Endodermal cell (in vitro differentiated cells): ENCODE measurements at regions not wholly inside any gene's neighbourhood (a gene's known extent, or its start where the extent isn't known, plus 50 kb on each side); places are given as distances from the start of the nearest gene placed in this dataset.
A peak's percentile ranks its signal among the peaks of the same experiment; 100 is the strongest.

ENCODE experiments used
- DNase-seq: peaks from one replicate; pipeline ENCODE4 v3.0.0-alpha.2; 2017
- H3K27ac ChIP-seq: 2 replicates; pipeline ENCODE4 v1.5.1; 2013; ENCODE audit warnings: mild to moderate bottlenecking, low read depth, low read length, moderate library complexity
- H3K27me3 ChIP-seq: 2 replicates; pipeline ENCODE4 v1.6.1; 2013; ENCODE audit warnings: mild to moderate bottlenecking, low read length, moderate library complexity; ENCODE audit not compliant: insufficient read depth, control insufficient read depth, poor library complexity, severe bottlenecking
- H3K36me3 ChIP-seq: 2 replicates; pipeline ENCODE4 v1.7.0; 2013; ENCODE audit warnings: mild to moderate bottlenecking, low read length, moderate library complexity; ENCODE audit not compliant: control insufficient read depth, insufficient read depth
- H3K4me1 ChIP-seq: one replicate; pipeline ENCODE4 v1.7.0; 2013; ENCODE audit warnings: low read length; ENCODE audit not compliant: control insufficient read depth, insufficient read depth
- H3K4me3 ChIP-seq: 2 replicates; pipeline ENCODE4 v1.5.1; 2013; ENCODE audit warnings: mild to moderate bottlenecking, low read length, moderate library complexity
- H3K9ac ChIP-seq: 2 replicates; pipeline ENCODE4 v1.6.1; 2013; ENCODE audit warnings: mild to moderate bottlenecking, low read length, moderate library complexity; ENCODE audit not compliant: poor library complexity, severe bottlenecking; ENCODE audit errors: extremely low read depth
- H3K9me3 ChIP-seq: 2 replicates; pipeline ENCODE4 v1.6.1; 2013; ENCODE audit warnings: mild to moderate bottlenecking, low read length, moderate library complexity; ENCODE audit not compliant: control insufficient read depth
- H3K27ac Mint-ChIP-seq: 2 replicates; pipeline ENCODE4 v1.8.0; 2020; ENCODE audit warnings: mixed read lengths
- H3K27me3 Mint-ChIP-seq: 2 replicates; pipeline ENCODE4 v1.8.0; 2021; ENCODE audit warnings: mild to moderate bottlenecking, mixed read lengths; ENCODE audit not compliant: insufficient read depth
- H3K36me3 Mint-ChIP-seq: 2 replicates; pipeline ENCODE4 v1.8.0; 2020; ENCODE audit warnings: low read depth, mixed read lengths
- H3K4me1 Mint-ChIP-seq: 2 replicates; pipeline ENCODE4 v1.8.0; 2020; ENCODE audit warnings: mixed read lengths
- H3K4me3 Mint-ChIP-seq: 2 replicates; pipeline ENCODE4 v1.8.0; 2020; ENCODE audit warnings: mild to moderate bottlenecking, moderate library complexity, mixed read lengths
- H3K9me3 Mint-ChIP-seq: 2 replicates; pipeline ENCODE4 v1.8.0; 2020; ENCODE audit warnings: mild to moderate bottlenecking, mixed read lengths
- CTCF ChIP-seq: fragments of 200-600 bp; sonication (generic); conservative IDR thresholded peaks from 2 replicates; pipeline ENCODE4 v1.5.0; 2021; ENCODE audit warnings: antibody characterized with exemption, mild to moderate bottlenecking
- WGBS, 2 experiments: methylation state at CpG; one replicate each; pipeline versions ENCODE4 v1.1.5 to v1.1.7; 2013; ENCODE audit warnings: missing lambda C conversion rate in 2 of 2, mixed read lengths in 1 of 2; ENCODE audit not compliant: insufficient coverage in 1 of 2, insufficient read length in 1 of 2; 5-methylcytosine and 5-hydroxymethylcytosine counted together

GRCh38 chr22:22702237-22703202, 58.1 kb downstream of the GGTLC2 start:
- no peaks in the 10 kb centered on the region for H3K9me3 Mint-ChIP-seq
- Histone ChIP-seq H3K27me3 (peaks cover 21% of the 10 kb centered on the region), H3K36me3 (no peaks in the 10 kb centered on the region), H3K4me3 (no peak overlapping the region), H3K9ac (no peak overlapping the region), H3K27ac (no peak overlapping the region), H3K9me3 (no peaks in the 10 kb centered on the region), H3K4me1 (no peaks in the 10 kb centered on the region)
- no peak overlapping the region for H3K4me3 Mint-ChIP-seq
- H3K4me1 Mint-ChIP-seq: no peaks in the 10 kb centered on the region
- peak; percentile 79 for DNase-seq
- peak; percentile 78 for TF ChIP-seq CTCF
- H3K27ac Mint-ChIP-seq: no peak overlapping the region
- 68 to 69% methylated on average over 8 to 9 of the region's 9 CpGs for WGBS, 2 experiments
- no peaks in the 10 kb centered on the region for H3K36me3 Mint-ChIP-seq
- peaks cover 79% of the 10 kb centered on the region for H3K27me3 Mint-ChIP-seq

GRCh38 chr22:22703203-22703570, 58.8 kb downstream of the GGTLC2 start:
- no peaks in the 10 kb centered on the region for H3K4me1 ChIP-seq
- no peak overlapping the region for H3K4me3 ChIP-seq
- H3K4me3 Mint-ChIP-seq: no peak overlapping the region
- H3K4me1 Mint-ChIP-seq: no peaks in the 10 kb centered on the region
- peaks cover 83% of the 10 kb centered on the region for H3K27me3 Mint-ChIP-seq
- DNase-seq: no peak
- 88 to 100% methylated on average over 1 to 4 of the region's 4 CpGs for WGBS, 2 experiments
- no peak overlapping the region for H3K9ac ChIP-seq
- H3K27me3 ChIP-seq: peaks cover 26% of the 10 kb centered on the region
- H3K9me3 Mint-ChIP-seq: no peaks in the 10 kb centered on the region
- no peaks in the 10 kb centered on the region for H3K36me3 ChIP-seq
- H3K36me3 Mint-ChIP-seq: no peaks in the 10 kb centered on the region
- no peaks in the 10 kb centered on the region for H3K9me3 ChIP-seq
- no peak for TF ChIP-seq CTCF
- no peak overlapping the region for H3K27ac ChIP-seq
- no peak overlapping the region for H3K27ac Mint-ChIP-seq

- no peak overlapping the region for H3K4me3 Mint-ChIP-seq
- Histone ChIP-seq H3K9ac (no peak overlapping the region), H3K9me3 (no peaks in the 10 kb centered on the region), H3K4me1 (no peaks in the 10 kb centered on the region), H3K4me3 (no peak overlapping the region), H3K27me3 (peaks cover 31% of the 10 kb centered on the region), H3K27ac (no peak overlapping the region), H3K36me3 (no peaks in the 10 kb centered on the region)
- H3K36me3 Mint-ChIP-seq: no peaks in the 10 kb centered on the region
- DNase-seq: no peak
- no peak overlapping the region for H3K27ac Mint-ChIP-seq
- 90 to 91% methylated on average over 3 to 5 of the region's 5 CpGs for WGBS, 2 experiments
- H3K27me3 Mint-ChIP-seq: peaks cover 83% of the 10 kb centered on the region
- H3K4me1 Mint-ChIP-seq: no peaks in the 10 kb centered on the region
- no peak for TF ChIP-seq CTCF
- no peaks in the 10 kb centered on the region for H3K9me3 Mint-ChIP-seq
Measured at GRCh38 chr22:22703715-22704114, 59.3 kb downstream of the GGTLC2 start.
